Calu3 (cell line): ENCODE measurements at regions not wholly inside any gene's neighbourhood (a gene's known extent, or its start where the extent isn't known, plus 50 kb on each side); places are given as distances from the start of the nearest gene placed in this dataset.

Experiments used
- BruUV-seq: library from RNA; stranded (reverse); fragments of 400-500 nt; replicated peaks from 2 replicates; lab custom pipeline; 2021; lab: Mats Ljungman, UMichigan
- CTCF ChIA-PET: fragments of 300-600 bp; sonication (Branson Sonifier 250); formaldehyde crosslinking; loops from one replicate; lab custom pipeline; 2022; ENCODE audit warnings: antibody characterized with exemption; lab: Charles Lee
- DNase-seq: peaks from one replicate; pipeline ENCODE4 v3.0.0; 2022
- H3K27ac Mint-ChIP-seq: one replicate; pipeline ENCODE4 v1.8.0; 2022; ENCODE audit warnings: mixed read lengths; ENCODE audit not compliant: unreplicated experiment
- H3K27me3 Mint-ChIP-seq: one replicate; pipeline ENCODE4 v1.8.0; 2022; ENCODE audit warnings: mixed read lengths; ENCODE audit not compliant: unreplicated experiment
- H3K36me3 Mint-ChIP-seq: one replicate; pipeline ENCODE4 v1.8.0; 2022; ENCODE audit warnings: mild to moderate bottlenecking, moderate library complexity, mixed read lengths; ENCODE audit not compliant: insufficient read depth, unreplicated experiment
- H3K4me1 Mint-ChIP-seq: one replicate; pipeline ENCODE4 v1.8.0; 2022; ENCODE audit warnings: mild to moderate bottlenecking, low read depth, mixed read lengths; ENCODE audit not compliant: unreplicated experiment
- H3K4me3 Mint-ChIP-seq: one replicate; pipeline ENCODE4 v1.8.0; 2022; ENCODE audit warnings: mild to moderate bottlenecking, low read depth, moderate library complexity, mixed read lengths; ENCODE audit not compliant: unreplicated experiment
- H3K9me3 Mint-ChIP-seq: one replicate; pipeline ENCODE4 v1.8.0; 2022; ENCODE audit warnings: low read depth, mixed read lengths; ENCODE audit not compliant: unreplicated experiment
- intact Hi-C: fragments of 100-400 bp; cut with micrococcal nuclease; formaldehyde crosslinking; loops from one replicate; pipeline ENCODE4 v1.10.0; 2022; ENCODE audit not compliant: unreplicated experiment
- TF ChIP-seq, protein P1 (sequence below): fragments of 200-600 bp; IDR thresholded peaks from one replicate; pipeline ENCODE4 v1.8.0; 2022; ENCODE audit warnings: antibody characterized with exemption; ENCODE audit not compliant: unreplicated experiment

DNA sequence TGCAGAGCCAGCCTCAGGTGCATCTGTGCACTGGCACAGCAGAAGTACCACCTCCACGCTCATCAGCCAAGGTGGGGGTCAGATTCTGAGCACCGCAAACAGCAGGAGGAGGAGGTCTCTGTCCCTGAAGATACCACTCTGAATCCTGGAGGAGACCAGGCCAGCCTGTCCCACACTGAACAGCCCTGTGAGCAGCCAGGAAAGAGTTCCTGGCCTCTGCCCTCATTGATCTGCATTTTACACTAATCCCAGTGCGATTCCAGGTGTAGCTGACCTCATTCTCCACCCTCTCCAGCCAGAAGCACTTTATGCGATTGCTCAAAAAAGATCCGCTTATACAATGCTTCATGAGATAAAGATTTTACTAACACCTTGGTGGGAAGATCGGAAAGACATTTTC, 99.1 kb upstream of the CACUL1 start:
- DNase-seq: no peak
- intact Hi-C loops: loop anchor here (5.0 to 10.0 kb wide), 2 partner anchors 122 to 151 kb away; no protein-coding TSS in a partner anchor
- Mint-ChIP-seq H3K36me3 (no peaks in the 10 kb centered on the region), H3K4me3 (no peak overlapping the region), H3K9me3 (no peaks in the 10 kb centered on the region), H3K27me3 (no peaks in the 10 kb centered on the region), H3K27ac (no peak overlapping the region), H3K4me1 (no peaks in the 10 kb centered on the region)
- CTCF ChIA-PET: no interaction called here
- BruUV-seq: no TSS peak
- TF ChIP-seq, protein P1, sequence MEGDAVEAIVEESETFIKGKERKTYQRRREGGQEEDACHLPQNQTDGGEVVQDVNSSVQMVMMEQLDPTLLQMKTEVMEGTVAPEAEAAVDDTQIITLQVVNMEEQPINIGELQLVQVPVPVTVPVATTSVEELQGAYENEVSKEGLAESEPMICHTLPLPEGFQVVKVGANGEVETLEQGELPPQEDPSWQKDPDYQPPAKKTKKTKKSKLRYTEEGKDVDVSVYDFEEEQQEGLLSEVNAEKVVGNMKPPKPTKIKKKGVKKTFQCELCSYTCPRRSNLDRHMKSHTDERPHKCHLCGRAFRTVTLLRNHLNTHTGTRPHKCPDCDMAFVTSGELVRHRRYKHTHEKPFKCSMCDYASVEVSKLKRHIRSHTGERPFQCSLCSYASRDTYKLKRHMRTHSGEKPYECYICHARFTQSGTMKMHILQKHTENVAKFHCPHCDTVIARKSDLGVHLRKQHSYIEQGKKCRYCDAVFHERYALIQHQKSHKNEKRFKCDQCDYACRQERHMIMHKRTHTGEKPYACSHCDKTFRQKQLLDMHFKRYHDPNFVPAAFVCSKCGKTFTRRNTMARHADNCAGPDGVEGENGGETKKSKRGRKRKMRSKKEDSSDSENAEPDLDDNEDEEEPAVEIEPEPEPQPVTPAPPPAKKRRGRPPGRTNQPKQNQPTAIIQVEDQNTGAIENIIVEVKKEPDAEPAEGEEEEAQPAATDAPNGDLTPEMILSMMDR: no peak

DNA sequence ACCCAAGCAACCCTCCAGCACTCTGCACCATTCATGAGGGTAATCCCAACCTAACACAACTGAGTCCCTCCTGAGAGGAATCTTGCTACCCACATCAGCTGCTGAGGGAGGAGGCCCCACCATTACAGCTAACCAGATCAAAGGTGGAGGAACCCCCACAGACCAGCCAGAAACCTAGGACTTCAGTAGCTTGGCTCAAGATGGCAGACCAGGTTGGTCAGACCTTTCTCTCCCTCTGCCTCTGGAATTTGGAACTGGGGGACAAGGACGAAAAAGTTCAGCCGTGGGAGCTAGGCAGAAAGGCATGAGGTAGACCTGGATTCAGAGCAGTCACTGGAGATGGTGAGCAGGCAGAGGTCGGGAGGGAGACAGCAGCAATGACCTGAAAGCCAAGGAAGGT, 101.3 kb upstream of the CACUL1 start:
- Mint-ChIP-seq H3K27me3 (no peaks in the 10 kb centered on the region), H3K4me3 (no peak overlapping the region), H3K4me1 (no peaks in the 10 kb centered on the region), H3K9me3 (no peaks in the 10 kb centered on the region), H3K27ac (no peak overlapping the region), H3K36me3 (no peaks in the 10 kb centered on the region)
- DNase-seq: no peak
- no TSS peak for BruUV-seq
- CTCF ChIA-PET: no interaction called here
- intact Hi-C loops: loop anchor here (10.0 kb wide), 1 partner anchor 149 kb away; no protein-coding TSS in a partner anchor
- TF ChIP-seq, protein P1: no peak

DNA sequence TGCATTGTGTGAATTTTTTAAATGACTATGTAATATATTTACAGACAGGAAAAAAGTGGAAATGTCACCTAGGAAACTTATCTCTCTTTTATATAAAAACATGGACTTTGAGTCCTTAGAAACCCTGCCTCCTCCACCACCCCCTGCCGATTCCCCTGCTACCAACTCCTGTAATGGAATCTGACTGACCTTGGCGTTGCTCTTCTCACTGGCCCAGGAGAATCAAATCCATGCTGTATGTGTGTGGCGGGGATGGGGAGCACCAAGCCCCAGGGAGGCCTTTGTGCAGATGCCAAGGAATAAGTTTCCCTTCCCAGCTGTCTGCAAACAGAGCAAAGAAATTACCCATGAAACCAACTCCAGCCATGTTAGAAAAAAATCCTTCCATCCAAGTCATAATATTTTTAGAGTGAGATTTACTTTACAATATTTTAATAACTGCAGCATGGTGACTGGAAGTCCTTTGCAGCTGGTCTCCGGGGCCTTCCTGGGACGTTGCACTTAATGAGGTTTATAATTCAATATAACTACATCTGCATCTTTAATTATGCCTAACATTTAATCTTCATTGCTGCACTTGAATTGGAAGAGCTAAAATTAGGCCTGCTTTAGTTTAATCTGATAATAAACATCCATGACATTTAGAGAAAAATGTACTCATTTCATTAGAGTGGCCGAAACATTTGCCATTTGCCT, 111.4 kb upstream of the CACUL1 start:
- BruUV-seq: no TSS peak
- Mint-ChIP-seq H3K36me3 (no peaks in the 10 kb centered on the region), H3K9me3 (no peaks in the 10 kb centered on the region), H3K27me3 (no peaks in the 10 kb centered on the region), H3K4me1 (peaks cover 11% of the 10 kb centered on the region), H3K27ac (no peak overlapping the region), H3K4me3 (no peak overlapping the region)
- DNase-seq: no peak
- intact Hi-C loops: no loop called here
- CTCF ChIA-PET: no interaction called here
- TF ChIP-seq, protein P1: no peak

DNA sequence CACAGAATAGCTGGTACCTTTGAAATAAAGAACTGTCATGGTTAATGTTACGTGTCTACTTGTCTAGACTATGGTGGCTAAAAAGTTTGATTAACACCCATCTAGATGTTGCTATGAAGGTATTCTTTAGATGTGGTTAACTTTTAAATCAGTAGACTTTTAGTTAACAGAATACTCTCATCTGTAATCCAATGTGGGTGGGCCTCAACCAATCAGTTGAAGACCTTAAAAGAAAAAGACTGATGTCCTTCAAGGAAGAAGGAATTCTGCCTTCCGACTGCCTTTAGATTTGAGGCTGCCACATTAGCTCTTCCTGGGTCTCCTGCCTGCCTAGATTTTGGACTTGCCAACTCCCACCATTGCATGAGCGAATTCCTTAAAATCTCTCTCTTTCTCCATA, 113.0 kb upstream of the CACUL1 start:
- CTCF ChIA-PET: no interaction called here
- no peaks in the 10 kb centered on the region for H3K27me3 Mint-ChIP-seq
- BruUV-seq: no TSS peak
- DNase-seq: no peak
- TF ChIP-seq, protein P1: no peak
- H3K4me1 Mint-ChIP-seq: peaks cover 19% of the 10 kb centered on the region
- no peak overlapping the region for H3K27ac Mint-ChIP-seq
- intact Hi-C loops: no loop called here
- no peak overlapping the region for H3K4me3 Mint-ChIP-seq
- no peaks in the 10 kb centered on the region for H3K36me3 Mint-ChIP-seq
- H3K9me3 Mint-ChIP-seq: no peaks in the 10 kb centered on the region
